ENCODE measurements at regions not wholly inside any gene's neighbourhood (a gene's known extent, or its start where the extent isn't known, plus 50 kb on each side); places are given as distances from the start of the nearest gene placed in this dataset.

DNA sequence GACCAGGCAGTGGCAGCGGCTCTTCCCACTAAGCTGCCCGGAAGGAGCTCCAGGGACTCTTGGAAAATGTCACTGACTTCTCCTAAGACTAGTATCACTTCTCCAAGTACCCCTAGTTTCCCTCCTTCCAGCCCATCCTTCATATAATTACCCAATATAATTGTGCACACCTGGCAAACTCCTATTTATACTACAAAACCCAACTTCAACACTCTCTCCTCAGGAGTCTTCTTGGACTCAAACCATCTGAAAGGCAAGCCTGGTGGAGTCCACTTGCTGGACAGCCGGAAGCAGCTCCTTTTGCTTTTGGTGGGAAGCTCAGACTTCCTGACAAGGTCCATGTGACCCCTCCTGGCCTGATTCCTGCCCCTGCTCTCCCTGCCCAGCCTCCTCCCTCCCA lies 955.9 kb downstream of the TBC1D22A start:
- TF ChIP-seq, protein P1, sequence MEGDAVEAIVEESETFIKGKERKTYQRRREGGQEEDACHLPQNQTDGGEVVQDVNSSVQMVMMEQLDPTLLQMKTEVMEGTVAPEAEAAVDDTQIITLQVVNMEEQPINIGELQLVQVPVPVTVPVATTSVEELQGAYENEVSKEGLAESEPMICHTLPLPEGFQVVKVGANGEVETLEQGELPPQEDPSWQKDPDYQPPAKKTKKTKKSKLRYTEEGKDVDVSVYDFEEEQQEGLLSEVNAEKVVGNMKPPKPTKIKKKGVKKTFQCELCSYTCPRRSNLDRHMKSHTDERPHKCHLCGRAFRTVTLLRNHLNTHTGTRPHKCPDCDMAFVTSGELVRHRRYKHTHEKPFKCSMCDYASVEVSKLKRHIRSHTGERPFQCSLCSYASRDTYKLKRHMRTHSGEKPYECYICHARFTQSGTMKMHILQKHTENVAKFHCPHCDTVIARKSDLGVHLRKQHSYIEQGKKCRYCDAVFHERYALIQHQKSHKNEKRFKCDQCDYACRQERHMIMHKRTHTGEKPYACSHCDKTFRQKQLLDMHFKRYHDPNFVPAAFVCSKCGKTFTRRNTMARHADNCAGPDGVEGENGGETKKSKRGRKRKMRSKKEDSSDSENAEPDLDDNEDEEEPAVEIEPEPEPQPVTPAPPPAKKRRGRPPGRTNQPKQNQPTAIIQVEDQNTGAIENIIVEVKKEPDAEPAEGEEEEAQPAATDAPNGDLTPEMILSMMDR (IDR thresholded peaks at IDR 0.05; ENCODE audit: low read depth, low read length), result no peak
- TF ChIP-seq, protein P2, sequence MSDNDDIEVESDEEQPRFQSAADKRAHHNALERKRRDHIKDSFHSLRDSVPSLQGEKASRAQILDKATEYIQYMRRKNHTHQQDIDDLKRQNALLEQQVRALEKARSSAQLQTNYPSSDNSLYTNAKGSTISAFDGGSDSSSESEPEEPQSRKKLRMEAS (IDR thresholded peaks at IDR 0.05; ENCODE audit: low read depth, low read length), result no peak
- TF ChIP-seq POLR2A (IDR thresholded peaks at IDR 0.05; ENCODE audit: extremely low read depth, insufficient read length), result no peak

All from NB4 (cell line).